IMR-90 (cell line): ENCODE measurements at regions not wholly inside any gene's neighbourhood (a gene's known extent, or its start where the extent isn't known, plus 50 kb on each side); places are given as distances from the start of the nearest gene placed in this dataset.

Source experiments
- ATAC-seq: fragments of 200-7000 bp; cut with Tn5 transposase; 2 replicates; pipeline ENCODE4 v1.9.1; 2020; ENCODE audit warnings: low read depth, mild to moderate bottlenecking, moderate library complexity
- BruUV-seq: library from RNA; stranded (reverse); fragments of 400-500 nt; replicated peaks from 2 replicates; lab custom pipeline; 2021; lab: Mats Ljungman, UMichigan
- CTCF ChIA-PET: fragments of 300-600 bp; formaldehyde crosslinking; extraction: SDS; loops from one replicate; lab custom pipeline; 2021; ENCODE audit warnings: antibody characterized with exemption; lab: Yijun Ruan, JAX
- POLR2A ChIA-PET: fragments of 300-600 bp; sonication (Branson Sonifier 250); formaldehyde crosslinking; loops from one replicate; lab custom pipeline; 2022; ENCODE audit warnings: antibody characterized with exemption; ENCODE audit not compliant: unreplicated experiment; lab: Charles Lee
- DNase-seq: peaks from one replicate; pipeline ENCODE4 v3.0.0; 2013
- H2AFZ ChIP-seq: replicated peaks from 2 replicates; pipeline ENCODE3; 2013; ENCODE audit warnings: low read length, mild to moderate bottlenecking; ENCODE audit not compliant: poor library complexity
- H2AK5ac ChIP-seq: 2 replicates; pipeline ENCODE4 v1.6.1; 2013; ENCODE audit warnings: low read depth, low read length, inconsistent platforms
- H2AK9ac ChIP-seq: replicated peaks from 2 replicates; pipeline ENCODE3; 2013; ENCODE audit warnings: mild to moderate bottlenecking, low read depth, low read length, moderate library complexity; ENCODE audit not compliant: poor library complexity
- H2BK120ac ChIP-seq: 2 replicates; pipeline ENCODE4 v1.6.1; 2013; ENCODE audit warnings: low read depth, low read length, inconsistent platforms
- H2BK15ac ChIP-seq: 3 replicates; pipeline ENCODE4 v1.6.1; 2013; ENCODE audit warnings: low read depth, low read length, inconsistent platforms
- H2BK20ac ChIP-seq: 2 replicates; pipeline ENCODE4 v1.6.1; 2013; ENCODE audit warnings: low read depth, mild to moderate bottlenecking, inconsistent platforms, low read length, moderate library complexity
- H2BK5ac ChIP-seq: 2 replicates; pipeline ENCODE4 v1.6.1; 2013; ENCODE audit warnings: mild to moderate bottlenecking, low read depth, low read length, inconsistent platforms; ENCODE audit not compliant: poor library complexity, severe bottlenecking
- H3K14ac ChIP-seq: replicated peaks from 2 replicates; pipeline ENCODE4 v1.6.1; 2013; ENCODE audit warnings: low read depth, low read length, inconsistent platforms
- H3K18ac ChIP-seq: 2 replicates; pipeline ENCODE4 v1.6.1; 2013; ENCODE audit warnings: low read depth, low read length, control low read depth
- H3K23ac ChIP-seq: 2 replicates; pipeline ENCODE4 v1.6.1; 2013; ENCODE audit warnings: low read depth, low read length, inconsistent platforms
- H3K27ac ChIP-seq: 2 replicates; pipeline ENCODE4 v1.5.1; 2013; ENCODE audit warnings: mild to moderate bottlenecking, control low read depth, low read length; ENCODE audit not compliant: insufficient read depth
- H3K27me3 ChIP-seq: 2 replicates; pipeline ENCODE4 v1.6.1; 2013; ENCODE audit warnings: low read length; ENCODE audit not compliant: control insufficient read depth, insufficient read depth
- H3K36me3 ChIP-seq: 2 replicates; pipeline ENCODE4 v1.6.1; 2013; ENCODE audit warnings: low read length, mixed read lengths; ENCODE audit not compliant: control insufficient read depth, insufficient read depth
- H3K4ac ChIP-seq: 2 replicates; pipeline ENCODE4 v1.6.1; 2013; ENCODE audit warnings: low read depth, low read length, inconsistent platforms
- H3K4me1 ChIP-seq: 2 replicates; pipeline ENCODE4 v1.6.1; 2013; ENCODE audit warnings: low read length, mixed read lengths; ENCODE audit not compliant: control insufficient read depth, insufficient read depth
- H3K4me2 ChIP-seq: 2 replicates; pipeline ENCODE4 v1.6.1; 2013; ENCODE audit warnings: low read depth, mild to moderate bottlenecking, control low read depth, low read length, moderate library complexity
- H3K4me3 ChIP-seq: 2 replicates; pipeline ENCODE4 v1.5.1; 2013; ENCODE audit warnings: low read depth, mild to moderate bottlenecking, control low read depth, low read length, moderate library complexity; ENCODE audit not compliant: insufficient read depth
- H3K56ac ChIP-seq: 2 replicates; pipeline ENCODE4 v1.6.1; 2013; ENCODE audit warnings: low read length, inconsistent platforms; ENCODE audit not compliant: insufficient read depth; ENCODE audit errors: extremely low read depth
- H3K79me1 ChIP-seq, 2 experiments: 2 replicates each; pipeline ENCODE4 v1.6.1; 2013; ENCODE audit warnings: low read length in 2 of 2, inconsistent platforms in 1 of 2, low read depth in 1 of 2
- H3K9ac ChIP-seq: 2 replicates; pipeline ENCODE4 v1.6.1; 2013; ENCODE audit warnings: low read depth, low read length, control low read depth
- H3K9me1 ChIP-seq: 2 replicates; pipeline ENCODE4 v1.6.1; 2013; ENCODE audit warnings: low read length, inconsistent platforms; ENCODE audit not compliant: insufficient read depth
- H3K9me3 ChIP-seq: 2 replicates; pipeline ENCODE4 v1.6.1; 2013; ENCODE audit warnings: low read length; ENCODE audit not compliant: control insufficient read depth, insufficient read depth
- H4K20me1 ChIP-seq: 2 replicates; pipeline ENCODE4 v1.6.1; 2013; ENCODE audit warnings: low read length, inconsistent platforms; ENCODE audit not compliant: insufficient read depth
- H4K5ac ChIP-seq: 2 replicates; pipeline ENCODE4 v1.6.1; 2013; ENCODE audit warnings: mild to moderate bottlenecking, low read depth, low read length, control low read depth
- H4K8ac ChIP-seq, 2 experiments: 2 replicates each; pipeline ENCODE4 v1.6.1; 2013; ENCODE audit warnings: low read depth in 2 of 2, low read length in 2 of 2, control low read depth in 1 of 2, inconsistent platforms in 1 of 2
- H4K91ac ChIP-seq: 2 replicates; pipeline ENCODE4 v1.6.1; 2013; ENCODE audit warnings: low read depth, low read length, inconsistent platforms; ENCODE audit not compliant: insufficient read depth
- BHLHE40 ChIP-seq: fragments of 150-350 bp; IDR thresholded peaks from 2 replicates; pipeline ENCODE4 v1.6.1; 2016; ENCODE audit warnings: mild to moderate bottlenecking, low read depth, low read length
- CEBPB ChIP-seq: IDR thresholded peaks from 2 replicates; pipeline ENCODE4 v1.6.1; 2012; ENCODE audit warnings: low read depth, low read length, improper control_type of control experiment
- MAZ ChIP-seq: IDR thresholded peaks from 2 replicates; pipeline ENCODE4 v1.6.1; 2012; ENCODE audit warnings: low read depth, mild to moderate bottlenecking, low read length, improper control_type of control experiment, moderate library complexity, borderline replicate concordance
- RCOR1 ChIP-seq: IDR thresholded peaks from 2 replicates; pipeline ENCODE4 v1.6.1; 2012; ENCODE audit warnings: mild to moderate bottlenecking, low read length, improper control_type of control experiment; ENCODE audit not compliant: insufficient replicate concordance
- WGBS, 2 experiments: methylation state at CpG; one replicate each; pipeline versions ENCODE4 v1.1.5 to v1.1.7; 2013; ENCODE audit warnings: missing lambda C conversion rate in 2 of 2; ENCODE audit not compliant: insufficient read length in 1 of 2; ENCODE audit errors: extremely low coverage in 2 of 2; 5-methylcytosine and 5-hydroxymethylcytosine counted together
- dilution Hi-C: fragments of 300-500 bp; cut with HindIII; formaldehyde crosslinking; loops from one replicate; pipeline ENCODE4 v1.14.3; 2018; ENCODE audit warnings: low sequenced_read_pairs; ENCODE audit not compliant: unreplicated experiment
- in situ Hi-C: fragments of 300-500 bp; cut with MboI; formaldehyde crosslinking; loops from 3 replicates; pipeline ENCODE4 v1.14.3; 2019; ENCODE audit warnings: low sequenced_read_pairs, inconsistent platforms, mixed read lengths
- intact Hi-C: fragments of 100-400 bp; cut with micrococcal nuclease; formaldehyde crosslinking; loops from 2 replicates; pipeline ENCODE4 v1.10.0; 2022
- TF ChIP-seq, protein P1 (sequence below): conservative IDR thresholded peaks from 2 replicates; pipeline ENCODE4 v1.5.1; 2012; ENCODE audit warnings: mild to moderate bottlenecking, low read depth, low read length, improper control_type of control experiment

GRCh38 chr1:14426854-14427253 lies 171.6 kb upstream of the KAZN start:
- no peak overlapping the region for H2BK20ac ChIP-seq
- intact Hi-C loops (no loop called here), dilution Hi-C loops (no loop called here), in situ Hi-C loops (no loop called here)
- ChIA-PET POLR2A (no interaction called here), CTCF (no interaction called here)
- no peak overlapping the region for H3K4me3 ChIP-seq
- no peaks in the 10 kb centered on the region for H3K27me3 ChIP-seq
- H3K9ac ChIP-seq: no peak overlapping the region
- DNase-seq (no peak), ATAC-seq (no peak)
- H4K91ac ChIP-seq: no peak overlapping the region
- no peak overlapping the region for H3K23ac ChIP-seq
- no peak overlapping the region for H4K8ac ChIP-seq
- no peak overlapping the region for H3K4me2 ChIP-seq
- no peaks in the 10 kb centered on the region for H3K4me1 ChIP-seq
- H3K27ac ChIP-seq: no peak overlapping the region
- BruUV-seq: no TSS peak
- H3K79me1 ChIP-seq: no peaks in the 10 kb centered on the region
- no peak overlapping the region for H3K56ac ChIP-seq
- no peaks in the 10 kb centered on the region for H3K36me3 ChIP-seq
- H3K18ac ChIP-seq: no peak overlapping the region
- TF ChIP-seq, protein P1, sequence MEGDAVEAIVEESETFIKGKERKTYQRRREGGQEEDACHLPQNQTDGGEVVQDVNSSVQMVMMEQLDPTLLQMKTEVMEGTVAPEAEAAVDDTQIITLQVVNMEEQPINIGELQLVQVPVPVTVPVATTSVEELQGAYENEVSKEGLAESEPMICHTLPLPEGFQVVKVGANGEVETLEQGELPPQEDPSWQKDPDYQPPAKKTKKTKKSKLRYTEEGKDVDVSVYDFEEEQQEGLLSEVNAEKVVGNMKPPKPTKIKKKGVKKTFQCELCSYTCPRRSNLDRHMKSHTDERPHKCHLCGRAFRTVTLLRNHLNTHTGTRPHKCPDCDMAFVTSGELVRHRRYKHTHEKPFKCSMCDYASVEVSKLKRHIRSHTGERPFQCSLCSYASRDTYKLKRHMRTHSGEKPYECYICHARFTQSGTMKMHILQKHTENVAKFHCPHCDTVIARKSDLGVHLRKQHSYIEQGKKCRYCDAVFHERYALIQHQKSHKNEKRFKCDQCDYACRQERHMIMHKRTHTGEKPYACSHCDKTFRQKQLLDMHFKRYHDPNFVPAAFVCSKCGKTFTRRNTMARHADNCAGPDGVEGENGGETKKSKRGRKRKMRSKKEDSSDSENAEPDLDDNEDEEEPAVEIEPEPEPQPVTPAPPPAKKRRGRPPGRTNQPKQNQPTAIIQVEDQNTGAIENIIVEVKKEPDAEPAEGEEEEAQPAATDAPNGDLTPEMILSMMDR: no peak
- no peak for TF ChIP-seq MAZ
- TF ChIP-seq BHLHE40: no peak
- no peak for TF ChIP-seq CEBPB
- TF ChIP-seq RCOR1: no peak
- H4K20me1 ChIP-seq: no peaks in the 10 kb centered on the region
- H3K14ac ChIP-seq: no peak overlapping the region
- no peaks in the 10 kb centered on the region for H3K9me1 ChIP-seq
- H4K5ac ChIP-seq: no peak overlapping the region
- no peak overlapping the region for H2BK120ac ChIP-seq
- no peaks in the 10 kb centered on the region for H3K9me3 ChIP-seq
- no peak overlapping the region for H2AFZ ChIP-seq
- H2BK5ac ChIP-seq: no peak overlapping the region
- no peak overlapping the region for H2BK15ac ChIP-seq
- no peak overlapping the region for H3K4ac ChIP-seq
- H2AK5ac ChIP-seq: no peak overlapping the region
- no peak overlapping the region for H2AK9ac ChIP-seq
- no CpG with 5 or more reads among the region's 2 CpGs for WGBS, 2 experiments
